HepG2 (cell line): ENCODE measurements at regions not wholly inside any gene's neighbourhood (a gene's known extent, or its start where the extent isn't known, plus 50 kb on each side); places are given as distances from the start of the nearest gene placed in this dataset.
A peak's percentile ranks its signal among the peaks of the same experiment; 100 is the strongest.

ENCODE experiments used
- ARID3A ChIP-seq: IDR thresholded peaks from 2 replicates; pipeline ENCODE4 v1.6.1; 2012; ENCODE audit warnings: low read depth, low read length, improper control_type of control experiment
- CBX2 ChIP-seq, 2 experiments: fragments of 200-600 bp in 1 of 2; sonication (generic); formaldehyde crosslinking in 1 of 2; IDR thresholded peaks; 2 replicates each; pipeline versions ENCODE4 v1.7.0 to v1.8.1; 2018 to 2022; ENCODE audit warnings: low read depth in 2 of 2, low read length in 1 of 2, mild to moderate bottlenecking in 1 of 2, missing genetic modification reagents in 1 of 2
- CCDC6 ChIP-seq: sonication (generic); formaldehyde crosslinking; IDR thresholded peaks from 2 replicates; pipeline ENCODE4 v1.8.1; 2022; ENCODE audit warnings: mild to moderate bottlenecking, missing genetic modification reagents, moderate library complexity
- CEBPG ChIP-seq: IDR thresholded peaks from 2 replicates; pipeline ENCODE4 v1.6.1; 2016
- EP300 ChIP-seq, 3 experiments: sonication (generic) in 1 of 3; formaldehyde crosslinking in 1 of 3; IDR thresholded peaks; 2 replicates each; pipeline versions ENCODE4 v1.5.1 to v1.6.1; 2011 to 2020; ENCODE audit warnings: low read depth in 2 of 3, low read length in 2 of 3, borderline replicate concordance in 1 of 3, improper control_type of control experiment in 1 of 3, mild to moderate bottlenecking in 1 of 3, missing genetic modification reagents in 1 of 3, moderate library complexity in 1 of 3
- FOXP1 ChIP-seq, 2 experiments: fragments of 450-650 bp in 1 of 2; IDR thresholded peaks; 2 replicates each; pipeline ENCODE4 v1.6.1; 2017 to 2018; ENCODE audit warnings: antibody characterized with exemption in 1 of 2
- HMG20B ChIP-seq: conservative IDR thresholded peaks from 2 replicates; pipeline ENCODE4 v1.6.1; 2016; ENCODE audit warnings: missing genetic modification reagents, missing compliant biosample characterization
- PBX3 ChIP-seq: sonication (generic); formaldehyde crosslinking; IDR thresholded peaks from 2 replicates; pipeline ENCODE4 v1.8.1; 2023; ENCODE audit warnings: missing genetic modification reagents, inconsistent platforms, borderline replicate concordance
- PITX1 ChIP-seq: sonication (generic); formaldehyde crosslinking; IDR thresholded peaks from 2 replicates; pipeline ENCODE4 v1.5.1; 2020; ENCODE audit warnings: mild to moderate bottlenecking, missing genetic modification reagents
- POGZ ChIP-seq: sonication (generic); formaldehyde crosslinking; IDR thresholded peaks from 2 replicates; pipeline ENCODE4 v1.4.0; 2020; ENCODE audit warnings: mild to moderate bottlenecking, missing genetic modification reagents
- RERE ChIP-seq: IDR thresholded peaks from 2 replicates; pipeline ENCODE4 v1.6.1; 2016; ENCODE audit warnings: low read depth, missing genetic modification reagents, missing compliant biosample characterization
- SALL1 ChIP-seq: sonication (generic); formaldehyde crosslinking; IDR thresholded peaks from 2 replicates; pipeline ENCODE4 v1.8.0; 2022; ENCODE audit warnings: mild to moderate bottlenecking, missing genetic modification reagents
- STAT5B ChIP-seq: sonication (generic); formaldehyde crosslinking; IDR thresholded peaks from 2 replicates; pipeline ENCODE4 v1.4.0; 2020; ENCODE audit warnings: missing genetic modification reagents
- TBX3 ChIP-seq: fragments of 450-650 bp; IDR thresholded peaks from 2 replicates; pipeline ENCODE4 v1.6.1; 2017; ENCODE audit warnings: antibody characterized with exemption, mild to moderate bottlenecking, inconsistent platforms, borderline replicate concordance
- TCF12 ChIP-seq, 2 experiments: fragments of 450-650 bp in 1 of 2; sonication (generic) in 1 of 2; formaldehyde crosslinking in 1 of 2; IDR thresholded peaks; 2 replicates each; pipeline versions ENCODE4 v1.6.1 to v1.8.0; 2017 to 2022; ENCODE audit warnings: antibody characterized with exemption in 1 of 2, mild to moderate bottlenecking in 1 of 2, missing genetic modification reagents in 1 of 2, moderate library complexity in 1 of 2
- USF2 ChIP-seq, 2 experiments: sonication (generic) in 1 of 2; formaldehyde crosslinking in 1 of 2; IDR thresholded peaks; 2 replicates each; pipeline versions ENCODE4 v1.5.1 to v1.6.1; 2011 to 2020; ENCODE audit warnings: borderline replicate concordance in 1 of 2, low read depth in 1 of 2, low read length in 1 of 2, mild to moderate bottlenecking in 1 of 2, missing genetic modification reagents in 1 of 2, moderate library complexity in 1 of 2

GRCh38 chr4:37765741-37766140 lies 60.7 kb upstream of the PGM2 start (continued):
- TF ChIP-seq RERE (peak; percentile 85; the same call in 1 of the 2 replicates), PITX1 (CRISPR knock-in tag) (peak; percentile 61; the same call in 1 of the 2 replicates), USF2 (IDR thresholded peaks at IDR 0.05; ENCODE audit: low read depth, low read length) (no peak), USF2 (CRISPR knock-in tag; IDR thresholded peaks at IDR 0.05; ENCODE audit: borderline replicate concordance) (no peak), PBX3 (CRISPR knock-in tag) (no peak), POGZ (CRISPR knock-in tag) (peak; percentile 35; the same call in 1 of the 2 replicates), CBX2 (IDR thresholded peaks at IDR 0.05; ENCODE audit: low read depth, low read length) (no peak), CBX2 (CRISPR knock-in tag; IDR thresholded peaks at IDR 0.05; ENCODE audit: low read depth) (no peak), TBX3 (peak; percentile 84; the same call in 1 of the 2 replicates), STAT5B (CRISPR knock-in tag) (no peak), CEBPG (CRISPR knock-in tag) (peak; percentile 36; the same call in 1 of the 2 replicates), CCDC6 (CRISPR knock-in tag) (peak; percentile 42; the same call in 1 of the 2 replicates), HMG20B (CRISPR knock-in tag) (peak; percentile 67; the same call in 1 of the 2 replicates), FOXP1 (IDR thresholded peaks at IDR 0.05) (no peak), FOXP1 (CRISPR knock-in tag; IDR thresholded peaks at IDR 0.05) (peak; percentile 31; the same call in 1 of the 2 replicates), SALL1 (CRISPR knock-in tag) (peak; percentile 37; the same call in 1 of the 2 replicates), EP300 (IDR thresholded peaks at IDR 0.05; ENCODE audit: low read depth in 2 of 2, low read length in 2 of 2) (peak in 1 of 2 experiments; percentile 65; a peak in 2 of 4 replicates), EP300 (CRISPR knock-in tag; IDR thresholded peaks at IDR 0.05; ENCODE audit: borderline replicate concordance) (no peak), ARID3A (0 out of 2 replicates have a peak, but pooled peaks have one; percentile 34), TCF12 (IDR thresholded peaks at IDR 0.05) (no peak), TCF12 (CRISPR knock-in tag; IDR thresholded peaks at IDR 0.05) (no peak)
